Middle frontal gyrus (tissue), 1 donor: ENCODE measurements at regions not wholly inside any gene's neighbourhood (a gene's known extent, or its start where the extent isn't known, plus 50 kb on each side); places are given as distances from the start of the nearest gene placed in this dataset.
"Not testable (repeated sequence)": the region's sequence is repeated elsewhere in the genome, so short reads cannot be mapped to it uniquely, and the experiment has no call there.

ENCODE experiments used
- DNase-seq: peaks from one replicate; pipeline ENCODE4 v3.0.0-alpha.2; 2015; ENCODE audit warnings: low spot score; ENCODE audit errors: extremely low spot score

DNA sequence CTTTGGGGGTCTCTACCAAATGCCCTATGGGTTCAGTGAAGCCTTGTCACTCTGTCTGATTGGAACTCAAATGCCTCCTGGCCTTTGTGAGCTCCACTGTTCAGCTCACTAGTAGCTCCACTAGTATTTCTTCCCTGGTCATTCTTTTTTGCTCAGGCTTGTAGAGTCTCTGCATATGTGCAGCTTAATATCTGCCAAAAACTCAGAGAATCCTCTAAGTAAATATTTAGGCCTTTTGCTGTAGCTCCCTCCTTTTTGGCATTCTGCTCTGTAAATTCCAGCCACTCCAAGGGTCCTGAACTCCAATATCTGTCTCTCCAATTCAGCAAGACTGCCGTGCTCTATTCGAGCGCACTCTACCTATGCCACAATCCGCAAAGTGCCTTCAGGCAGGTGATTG lies 146.5 kb downstream of the MAIP1 start:
- no peak for DNase-seq

DNA sequence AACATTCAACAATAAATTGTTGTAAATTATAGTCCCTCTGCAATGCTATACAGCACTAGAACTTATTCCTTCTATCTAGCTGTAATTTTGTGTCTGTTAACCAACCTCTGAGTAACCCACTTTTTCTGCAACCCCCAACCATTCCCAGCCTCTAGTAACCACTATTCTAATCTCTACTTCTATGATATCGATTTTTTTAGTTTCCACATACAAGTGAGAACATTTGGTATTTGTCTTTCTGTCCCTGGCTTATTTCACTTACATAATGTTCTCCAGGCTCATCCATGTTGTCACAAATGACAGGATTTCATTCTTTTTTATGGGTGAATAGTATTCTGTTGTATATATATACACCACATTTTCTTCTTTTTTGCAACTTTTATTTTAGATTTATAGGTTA lies 147.6 kb downstream of the MAIP1 start:
- DNase-seq, result no peak

DNA sequence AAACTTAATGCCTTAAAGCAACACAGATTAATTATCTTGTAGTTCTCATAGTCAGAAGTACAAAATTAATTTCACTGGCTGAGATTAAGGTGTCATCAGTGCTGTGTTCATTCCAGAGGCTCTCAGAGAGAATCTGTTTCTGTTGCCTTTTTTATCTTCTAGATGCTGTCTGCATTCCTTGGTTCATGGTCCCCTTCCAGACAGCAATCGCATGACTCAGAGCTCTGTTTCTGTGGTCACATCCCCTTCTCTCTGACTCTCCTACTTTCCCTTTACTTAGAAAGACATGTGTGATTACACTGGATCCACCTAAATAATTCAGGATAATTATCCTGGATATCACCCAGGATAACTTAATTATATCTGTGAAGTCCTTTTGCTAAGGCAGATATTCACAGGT lies 148.6 kb downstream of the MAIP1 start:
- DNase-seq, result no peak

DNA sequence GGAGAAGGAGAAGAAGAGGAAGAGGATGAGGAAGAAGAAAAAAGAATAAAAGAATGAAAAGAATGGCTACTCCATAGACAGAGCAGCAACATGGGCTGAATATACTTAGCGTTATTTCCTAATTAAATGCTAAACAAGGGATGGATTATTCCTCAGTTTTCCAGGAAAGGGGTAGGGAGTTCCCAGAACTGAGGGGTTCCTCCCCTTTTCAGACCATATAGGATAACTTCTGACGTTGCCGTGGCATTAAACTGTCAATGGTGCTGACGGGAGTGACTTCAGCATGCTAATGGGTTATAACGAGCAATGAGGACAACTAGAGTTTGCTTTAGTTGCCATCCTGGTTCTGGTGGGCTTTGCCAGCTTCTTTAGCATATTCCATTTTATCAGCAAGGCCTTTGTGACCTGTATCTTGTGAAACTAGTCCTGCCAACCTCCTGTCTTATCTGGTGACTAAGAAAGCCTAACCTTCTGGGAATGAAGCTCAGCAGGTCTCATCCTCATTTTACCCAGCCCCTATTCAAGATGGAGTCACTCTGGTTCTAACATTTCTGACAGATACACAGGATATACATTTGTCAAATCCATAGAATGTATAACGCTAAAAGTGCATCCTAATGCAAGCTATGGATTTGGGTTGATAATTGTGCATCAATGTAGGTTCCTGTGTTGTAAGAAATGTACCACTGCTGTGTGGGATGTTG lies 152.3 kb downstream of the MAIP1 start:
- DNase-seq, result no peak

DNA sequence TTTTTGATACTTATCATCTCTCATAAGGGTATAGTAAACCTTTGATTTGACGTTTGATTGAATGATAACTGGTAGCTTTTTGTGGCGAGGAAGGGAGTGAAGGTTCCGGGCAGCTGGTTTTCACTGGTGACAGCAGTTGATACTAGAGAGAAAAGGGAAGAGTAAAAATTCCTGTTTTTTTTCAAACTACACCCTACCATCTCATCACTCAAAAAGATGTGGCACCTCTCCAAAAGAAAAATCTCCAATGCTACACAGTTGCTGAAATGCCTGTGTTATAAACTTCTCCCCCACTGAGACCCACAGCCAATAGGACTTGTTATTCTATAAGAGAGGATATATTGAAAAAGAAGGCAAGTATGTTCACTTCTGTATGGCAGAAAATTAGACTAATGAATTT lies 154.0 kb downstream of the MAIP1 start:
- DNase-seq, result no peak

DNA sequence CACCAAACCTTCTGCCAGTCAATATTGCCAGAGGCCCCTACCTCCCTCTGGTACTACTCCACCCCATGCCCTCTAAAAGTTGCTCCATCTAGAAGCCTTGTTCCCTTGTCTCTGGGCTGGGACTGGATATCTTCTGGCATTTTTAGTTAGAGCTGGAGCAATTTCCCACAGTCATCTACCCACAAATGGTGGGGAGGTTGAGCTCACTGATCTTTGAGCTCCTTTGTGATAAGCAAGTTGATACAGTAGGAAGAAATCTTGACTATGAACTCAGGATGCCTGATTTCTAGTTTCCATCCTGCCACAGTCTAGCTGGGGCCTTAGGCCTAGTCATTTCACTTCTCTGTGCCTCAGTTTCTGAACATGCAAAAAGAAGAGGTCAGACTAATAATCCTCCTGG lies 155.0 kb downstream of the MAIP1 start:
- DNase-seq, result no peak

DNA sequence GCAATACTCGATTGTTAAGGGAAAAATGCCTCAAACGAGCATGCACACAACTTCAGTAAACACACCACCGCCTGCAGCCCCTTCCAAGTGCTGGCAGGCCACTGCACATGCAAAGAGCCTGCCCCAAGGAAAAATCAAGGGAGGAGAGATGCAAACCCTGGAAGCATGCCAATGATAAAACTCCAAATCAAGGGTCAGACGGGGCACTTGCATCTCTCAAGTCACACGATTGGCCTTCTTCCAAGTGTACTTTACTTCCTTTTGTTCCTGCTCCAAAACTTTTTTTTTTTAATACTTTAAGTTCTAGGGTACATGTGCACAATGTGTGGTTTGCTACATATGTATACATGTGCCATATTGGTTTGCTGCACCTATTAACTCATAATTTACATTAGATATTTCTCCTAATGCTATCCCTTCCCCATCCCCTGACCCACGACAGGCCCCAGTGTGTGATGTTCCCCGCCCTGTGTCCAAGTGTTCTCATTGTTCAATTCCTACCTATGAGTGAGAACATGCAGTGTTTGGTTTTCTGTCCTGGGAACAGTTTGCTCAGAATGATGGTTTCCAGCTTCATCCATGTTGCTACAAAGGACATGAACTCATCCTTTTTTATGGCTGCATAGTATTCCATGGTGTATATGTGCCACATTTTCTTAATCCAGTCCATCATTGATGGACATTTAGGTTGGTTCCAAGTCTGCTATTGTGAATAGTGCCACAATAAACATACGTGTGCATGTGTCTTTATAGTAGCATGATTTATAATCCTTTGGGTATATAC lies 157.8 kb downstream of the MAIP1 start:
- DNase-seq, result not testable (repeated sequence)

DNA sequence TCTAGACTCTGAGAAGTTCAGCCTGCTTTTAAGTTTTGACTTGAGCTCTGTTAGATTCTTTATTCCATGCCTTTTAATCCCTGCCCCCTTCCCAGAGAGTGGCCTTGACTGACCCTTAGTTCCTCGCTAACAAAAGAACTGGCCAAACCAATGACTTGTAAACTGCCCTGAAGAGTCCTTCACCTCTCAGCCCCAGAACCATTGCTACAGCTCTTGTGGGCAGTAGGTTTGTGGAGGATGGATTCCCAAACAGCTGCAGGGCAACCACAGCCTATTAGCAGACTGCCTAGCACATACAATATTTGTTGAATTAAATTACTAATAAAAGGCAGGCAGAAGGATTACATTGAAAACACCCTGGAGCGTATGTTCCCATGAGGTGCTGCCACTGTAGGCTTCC lies 163.9 kb downstream of the MAIP1 start:
- no peak for DNase-seq

DNA sequence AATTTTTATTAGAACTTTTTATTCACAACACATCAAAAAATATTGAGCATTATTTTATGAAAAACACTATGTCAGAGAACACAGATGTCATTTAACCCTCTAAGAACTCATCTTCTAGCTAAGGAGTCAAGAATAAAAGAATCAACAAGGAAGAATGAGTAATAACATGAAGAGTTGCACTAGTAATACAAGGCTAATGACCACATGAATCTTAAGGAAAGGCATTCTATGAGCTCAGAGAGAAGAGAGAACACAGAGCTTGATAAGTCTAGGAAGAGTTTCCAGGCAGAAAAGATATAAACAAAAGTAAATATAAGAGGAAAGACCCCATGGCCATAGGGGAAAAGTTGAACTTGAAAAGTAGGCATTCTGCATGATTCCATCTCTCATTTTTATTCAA lies 166.5 kb downstream of the MAIP1 start:
- no peak for DNase-seq

DNA sequence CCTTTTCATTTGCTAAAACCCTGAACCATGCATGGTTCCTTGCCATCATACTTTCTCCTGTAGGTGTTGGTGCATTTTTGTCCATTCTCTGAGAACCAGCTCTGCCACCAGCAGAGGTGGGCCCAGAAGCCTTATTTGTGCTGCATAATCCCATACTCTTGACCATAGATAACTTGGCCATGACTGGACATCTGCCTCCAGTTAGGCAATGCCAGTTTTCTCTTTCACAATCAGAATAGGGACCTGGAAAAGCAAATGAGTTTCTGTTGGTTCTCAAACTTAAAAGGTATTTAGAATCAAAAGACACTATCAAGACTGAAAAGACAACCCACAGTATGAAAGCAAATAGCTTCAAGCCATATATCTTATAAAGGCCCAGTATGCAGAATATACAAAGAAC lies 167.3 kb downstream of the MAIP1 start:
- no peak for DNase-seq

DNA sequence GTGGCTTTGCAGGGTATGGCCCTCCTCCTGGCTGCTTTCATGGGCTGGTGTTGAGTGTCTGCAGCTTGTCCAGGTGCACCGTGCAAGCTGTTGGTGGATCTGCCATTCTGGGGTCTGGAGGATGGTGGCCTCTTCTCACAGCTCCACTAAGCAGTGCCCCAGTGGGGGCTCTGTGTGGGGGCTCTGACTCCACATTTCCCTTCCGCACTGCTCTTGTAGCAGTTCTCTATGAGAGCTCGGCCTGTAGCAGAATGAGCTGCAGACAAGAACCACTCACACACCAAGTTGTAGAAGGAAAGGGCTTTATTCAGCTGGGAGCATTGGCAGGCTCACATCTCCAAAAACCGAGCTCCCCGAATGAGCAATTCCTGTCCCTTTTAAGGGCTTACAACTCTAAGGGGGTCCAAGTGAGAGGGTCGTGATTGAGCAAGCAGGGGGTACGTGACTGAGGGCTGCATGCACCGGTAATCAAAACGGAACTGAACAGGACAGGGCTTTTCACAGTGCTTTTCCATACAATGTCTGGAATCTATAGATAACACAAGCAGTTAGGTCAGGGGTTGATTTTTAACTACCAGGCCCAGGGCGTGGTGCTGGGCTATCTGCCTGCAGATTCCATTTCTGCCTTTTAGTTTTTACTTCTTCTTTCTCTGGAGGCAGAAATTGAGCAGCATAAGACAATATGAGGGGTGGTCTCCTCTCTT lies 169.4 kb downstream of the MAIP1 start:
- not testable (repeated sequence) for DNase-seq

DNA sequence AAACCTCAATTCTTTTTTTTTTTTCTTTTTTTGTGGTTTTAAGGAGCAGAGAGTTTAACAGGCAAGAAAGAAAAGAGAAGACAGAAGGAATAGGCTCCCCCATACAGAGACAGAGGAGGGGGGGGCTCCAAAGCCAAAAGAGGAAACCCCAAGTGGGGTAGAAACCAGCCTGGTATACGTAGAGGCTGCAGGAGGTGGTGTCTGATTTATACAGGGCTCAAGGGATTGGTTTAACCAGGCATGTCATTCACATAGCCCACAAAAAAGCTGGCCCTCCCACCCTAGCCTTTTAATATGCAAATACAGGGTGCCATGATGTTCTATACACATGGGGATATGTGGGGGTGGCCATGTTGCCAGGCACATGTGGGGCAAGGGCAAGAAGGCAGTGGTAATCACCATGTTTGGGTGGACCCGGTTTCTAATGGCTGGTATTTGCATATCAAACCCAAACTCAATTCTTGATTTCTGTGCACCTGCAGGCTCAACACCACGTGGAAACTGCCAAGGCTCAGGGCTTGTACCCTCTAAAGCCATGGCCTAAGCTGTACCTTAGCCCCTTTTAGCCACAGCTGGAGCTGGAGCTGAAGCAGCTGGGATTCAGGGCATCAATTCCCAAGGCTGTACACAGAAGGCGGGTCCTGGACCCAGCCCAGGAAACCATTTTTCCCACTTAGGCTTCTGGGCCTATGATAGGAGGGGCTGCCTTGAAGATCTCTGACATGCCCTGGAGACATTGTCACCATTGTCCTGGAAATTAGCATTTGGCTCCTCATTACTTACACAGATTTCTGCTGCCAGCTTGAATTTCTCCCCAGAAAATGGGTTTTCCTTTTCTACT lies 170.3 kb downstream of the MAIP1 start:
- no peak for DNase-seq

DNA sequence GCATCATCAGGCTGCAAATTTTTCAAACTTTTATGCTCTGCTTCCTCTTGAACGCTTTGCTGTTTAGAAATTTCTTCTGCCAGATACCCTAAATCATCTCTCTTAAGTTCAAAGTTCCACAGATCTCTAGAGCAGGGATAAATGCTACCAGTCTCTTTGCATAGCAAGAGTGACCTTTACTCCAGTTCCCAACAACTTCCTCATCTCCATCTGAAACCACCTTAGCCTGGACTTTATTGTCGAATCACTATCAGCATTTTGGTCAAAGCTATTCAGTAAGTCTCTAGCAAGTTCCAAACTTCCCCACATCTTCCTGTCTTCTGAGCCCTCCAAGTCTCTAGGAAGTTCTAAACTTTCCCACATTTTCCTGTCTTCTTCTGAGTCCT lies 170.9 kb downstream of the MAIP1 start:
- DNase-seq, result not testable (repeated sequence)

DNA sequence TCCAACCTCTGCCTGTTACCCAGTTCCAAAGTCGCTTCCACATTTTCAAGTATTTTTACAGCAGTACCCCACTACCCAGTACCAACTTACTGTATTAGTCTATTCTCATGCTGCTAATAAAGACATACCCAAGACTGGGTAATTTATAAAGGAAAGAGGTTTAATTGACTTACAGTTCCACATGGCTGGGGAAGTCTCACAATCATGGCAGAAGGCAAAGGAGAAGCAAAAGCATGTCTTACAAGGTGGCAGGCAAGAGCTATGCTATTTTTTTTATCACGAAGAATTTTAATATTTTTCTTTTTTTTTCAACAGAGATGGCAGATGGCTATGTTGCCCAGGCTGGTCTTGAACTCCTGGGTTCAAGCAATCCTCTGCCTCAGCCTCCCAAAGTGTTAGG lies 171.3 kb downstream of the MAIP1 start:
- DNase-seq, result not testable (repeated sequence)

DNA sequence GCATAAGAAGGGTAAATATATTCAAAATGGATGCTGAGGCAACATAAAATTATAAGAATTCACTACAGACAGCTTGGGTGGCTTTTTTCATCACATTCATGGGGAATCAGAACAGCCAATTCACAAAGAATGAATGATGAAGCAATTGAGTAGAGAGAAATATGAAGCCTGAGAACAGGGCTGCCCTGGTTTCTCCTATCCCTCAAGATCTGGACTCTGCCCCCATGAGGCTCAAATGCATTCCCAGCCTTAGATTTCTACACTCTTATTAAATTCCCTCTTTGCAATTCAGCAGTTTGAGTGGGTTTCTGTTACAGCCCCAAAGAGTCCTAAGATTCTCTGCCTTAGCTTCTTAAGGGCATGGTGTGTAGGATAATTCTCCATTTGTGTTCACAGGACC lies 172.5 kb downstream of the MAIP1 start:
- DNase-seq, result no peak

DNA sequence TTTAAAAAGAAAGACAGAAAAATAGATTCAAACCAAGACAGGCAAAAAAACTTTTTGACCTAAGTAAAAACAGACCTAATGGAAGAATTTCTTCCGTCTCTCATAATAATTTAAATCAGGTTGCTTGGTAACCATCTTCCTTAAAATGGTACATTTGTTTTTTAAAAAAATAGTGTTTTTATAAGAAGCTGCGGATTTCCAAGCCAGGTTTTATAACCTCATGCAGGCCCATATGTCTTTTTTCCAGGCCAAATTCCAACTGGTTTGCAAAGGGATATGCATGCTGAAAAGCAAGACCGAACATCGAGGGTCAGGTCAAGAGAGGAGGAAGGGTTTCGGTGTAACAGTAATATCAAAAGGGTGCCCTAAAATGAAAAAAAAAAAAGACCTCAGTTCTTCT lies 172.9 kb downstream of the MAIP1 start:
- no peak for DNase-seq

DNA sequence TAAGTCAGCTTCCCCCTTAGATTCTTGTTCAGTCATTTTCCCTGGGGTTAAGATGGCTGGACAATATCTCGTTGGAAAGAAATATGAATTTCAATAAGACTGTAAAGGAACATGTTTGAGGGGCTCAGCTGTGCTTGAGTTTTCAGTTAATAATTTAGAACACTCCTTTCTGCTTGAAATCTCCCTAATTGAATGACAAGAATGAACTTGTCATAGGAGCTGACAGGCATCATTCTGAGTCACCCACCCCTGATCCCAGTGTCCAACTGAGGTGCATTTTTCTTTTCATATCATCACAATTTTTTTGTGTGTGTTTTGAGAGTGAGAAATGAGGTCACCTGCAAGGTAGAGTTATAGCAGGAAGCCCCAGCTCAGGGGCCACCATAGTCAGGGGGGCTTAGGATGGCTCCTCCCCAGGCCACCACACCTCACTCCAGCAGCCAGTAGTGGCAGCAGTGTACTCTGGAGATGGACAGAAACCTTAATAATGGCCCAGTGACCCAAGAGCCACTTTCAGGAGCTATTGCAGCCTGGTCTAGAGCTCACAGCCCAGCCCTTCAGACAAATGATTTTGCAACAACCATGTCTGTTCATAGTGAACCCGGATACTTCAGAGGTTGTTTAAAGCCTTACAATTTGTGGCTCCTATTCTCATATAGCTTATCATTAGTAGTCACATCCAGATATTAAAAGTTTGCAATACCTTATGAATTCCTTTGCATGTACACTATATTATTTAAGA lies 174.5 kb downstream of the MAIP1 start:
- no peak for DNase-seq

DNA sequence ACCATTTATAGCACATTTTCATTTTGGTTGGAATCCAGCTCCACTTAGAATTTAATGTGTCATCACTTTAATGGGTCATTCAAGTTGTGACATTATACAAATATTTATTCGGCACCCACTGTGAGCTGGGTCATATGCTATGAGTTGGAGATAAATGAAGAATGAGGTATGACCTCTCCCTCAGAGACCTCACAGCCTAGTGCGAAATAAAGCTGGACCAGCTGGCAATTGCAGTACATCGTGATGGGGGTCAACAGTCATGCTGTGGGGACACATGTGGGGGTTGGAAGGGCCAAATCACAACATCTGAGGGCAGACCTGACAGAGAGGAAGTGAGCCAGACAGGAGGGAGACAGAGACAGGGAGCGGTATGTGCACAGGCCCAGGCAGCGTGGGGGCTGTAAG lies 175.4 kb downstream of the MAIP1 start:
- DNase-seq, result no peak

DNA sequence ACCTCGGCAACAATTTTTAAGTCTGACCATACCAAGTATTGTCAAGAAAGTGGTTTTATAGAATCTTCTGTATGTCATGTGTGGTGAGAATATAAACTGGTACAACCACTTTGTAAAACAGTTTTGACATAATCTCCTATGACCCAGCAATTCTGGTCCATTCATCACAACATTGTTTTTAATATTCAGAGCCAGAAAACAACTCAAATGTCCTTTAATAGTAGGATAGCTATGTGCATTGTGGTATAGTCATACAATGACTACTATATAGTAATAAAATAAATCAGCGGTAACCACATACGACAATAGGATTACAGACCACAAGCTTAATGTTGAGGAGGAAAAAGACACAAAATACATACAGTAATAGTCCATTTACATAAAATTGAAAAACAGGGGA lies 175.2 kb upstream of the SPATS2L start:
- no peak for DNase-seq

DNA sequence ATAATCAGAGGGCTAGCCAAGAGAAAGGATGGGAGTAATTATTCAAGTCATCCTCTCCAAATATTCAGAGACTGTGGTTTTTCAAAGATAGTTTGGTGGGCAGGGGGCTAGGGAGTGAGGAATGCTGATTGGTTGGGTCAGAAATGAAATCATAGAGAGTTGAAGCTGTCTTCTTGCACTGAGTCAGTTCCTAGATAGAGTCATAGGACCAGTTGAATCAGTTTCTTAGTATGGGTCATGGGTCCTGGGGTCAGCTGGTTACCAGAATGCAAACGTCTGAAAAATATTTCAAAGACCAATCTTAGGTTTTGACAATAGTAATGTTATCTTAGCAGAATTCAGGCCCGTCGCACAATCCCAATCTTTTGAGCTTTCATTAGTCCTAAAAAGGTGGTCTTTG lies 171.4 kb upstream of the SPATS2L start:
- no peak for DNase-seq

DNA sequence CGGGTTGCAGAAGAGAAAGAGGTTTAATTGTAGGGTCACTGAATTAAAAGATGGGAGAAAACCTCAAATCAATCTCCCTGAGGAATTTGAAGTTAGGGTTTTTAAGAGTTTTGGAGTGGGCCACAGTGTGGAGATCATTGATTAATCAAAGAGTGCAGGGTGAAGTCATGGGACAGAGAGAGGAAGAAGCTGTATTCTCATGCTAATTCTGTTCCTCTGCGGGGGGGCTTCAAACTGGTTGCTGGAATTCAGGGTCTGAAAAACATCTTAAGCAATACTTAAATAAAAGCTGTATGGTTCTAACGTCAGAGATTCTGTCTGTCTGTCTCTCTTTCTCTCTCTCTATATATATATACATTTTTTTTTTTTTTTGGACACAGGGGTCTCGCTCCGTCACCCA lies 169.8 kb upstream of the SPATS2L start:
- no peak for DNase-seq
